H1 (cell line): ENCODE measurements at regions not wholly inside any gene's neighbourhood (a gene's known extent, or its start where the extent isn't known, plus 50 kb on each side); places are given as distances from the start of the nearest gene placed in this dataset.
"Not testable (repeated sequence)": the region's sequence is repeated elsewhere in the genome, so short reads cannot be mapped to it uniquely, and the experiment has no call there.

Experiments
- CTCF ChIA-PET: fragments of 300-600 bp; sonication (Branson Sonifier 250); formaldehyde crosslinking; loops from one replicate; lab custom pipeline; 2021; ENCODE audit not compliant: partially characterized antibody; lab: Charles Lee
- POLR2A ChIA-PET: fragments of 300-600 bp; sonication (Branson Sonifier 250); formaldehyde crosslinking; loops from one replicate; lab custom pipeline; 2021; ENCODE audit warnings: inconsistent platforms; ENCODE audit not compliant: partially characterized antibody; lab: Charles Lee
- DNase-seq, 2 experiments: peaks; one replicate each; pipeline versions ENCODE4 v3.0.0 to v3.0.0-alpha.2; 2010 to 2022; ENCODE audit warnings: low spot score in 2 of 2, low read depth in 1 of 2, mixed read lengths in 1 of 2
- FAIRE-seq: peaks from 2 replicates; lab custom pipeline; 2011; peaks lifted over from hg19 to GRCh38; lab: Jason Lieb, UNC
- H2AFZ ChIP-seq: 2 replicates; pipeline ENCODE4 v1.8.1; 2012; ENCODE audit warnings: low read length, inconsistent platforms
- H2AK5ac ChIP-seq: 2 replicates; pipeline ENCODE4 v1.6.1; 2013; ENCODE audit warnings: low read depth, low read length
- H2BK120ac ChIP-seq: replicated peaks from 2 replicates; pipeline ENCODE3; 2013; ENCODE audit warnings: low read depth, low read length, inconsistent platforms
- H2BK12ac ChIP-seq: 2 replicates; pipeline ENCODE4 v1.6.1; 2013; ENCODE audit warnings: low read depth, low read length
- H2BK15ac ChIP-seq: 2 replicates; pipeline ENCODE4 v1.6.1; 2013; ENCODE audit warnings: low read length
- H2BK20ac ChIP-seq: 2 replicates; pipeline ENCODE4 v1.6.1; 2013; ENCODE audit warnings: low read length
- H2BK5ac ChIP-seq: 2 replicates; pipeline ENCODE4 v1.6.1; 2013; ENCODE audit warnings: low read depth, low read length
- H3K14ac ChIP-seq: 2 replicates; pipeline ENCODE4 v1.6.1; 2013; ENCODE audit warnings: inconsistent platforms; ENCODE audit not compliant: insufficient read length
- H3K18ac ChIP-seq: 2 replicates; pipeline ENCODE4 v1.6.1; 2013; ENCODE audit warnings: low read length; ENCODE audit errors: extremely low read depth
- H3K23ac ChIP-seq: 2 replicates; pipeline ENCODE4 v1.6.1; 2013; ENCODE audit warnings: inconsistent platforms; ENCODE audit not compliant: insufficient read length
- H3K23me2 ChIP-seq: 2 replicates; pipeline ENCODE4 v1.6.1; 2013; ENCODE audit warnings: low read depth, low read length
- H3K27ac ChIP-seq: 2 replicates; pipeline ENCODE4 v1.6.1; 2011; ENCODE audit warnings: low read depth, low read length, inconsistent platforms
- H3K27me3 ChIP-seq, 4 experiments: replicated peaks in 1 of 4; 1 replicate in 1 of 4; 2 replicates in 3 of 4; pipeline versions ENCODE4 v1.6.1 to v1.8.1; 2011 to 2013; ENCODE audit warnings: low read length in 3 of 4, mild to moderate bottlenecking in 3 of 4, inconsistent platforms in 2 of 4, mixed read lengths in 2 of 4, moderate library complexity in 1 of 4; ENCODE audit not compliant: control insufficient read depth in 3 of 4, insufficient read depth in 3 of 4; ENCODE audit errors: extremely low read depth in 1 of 4
- H3K36me3 ChIP-seq, 4 experiments: 2 replicates each; pipeline versions ENCODE4 v1.6.1 to v1.8.1; 2011 to 2013; ENCODE audit warnings: mild to moderate bottlenecking in 4 of 4, low read length in 3 of 4, moderate library complexity in 2 of 4, control low read depth in 1 of 4, inconsistent platforms in 1 of 4; ENCODE audit not compliant: insufficient read depth in 4 of 4, control insufficient read depth in 2 of 4
- H3K4ac ChIP-seq: replicated peaks from 2 replicates; pipeline ENCODE3; 2013; ENCODE audit warnings: low read length, low read depth, mixed read lengths, inconsistent platforms; ENCODE audit not compliant: insufficient read length
- H3K4me1 ChIP-seq, 4 experiments: replicated peaks in 1 of 4; 1 replicate in 1 of 4; 2 replicates in 3 of 4; pipeline versions ENCODE4 v1.6.1 to v1.8.1; 2011 to 2013; ENCODE audit warnings: low read length in 3 of 4, inconsistent platforms in 2 of 4, mixed read lengths in 1 of 4; ENCODE audit not compliant: insufficient read depth in 4 of 4, control insufficient read depth in 3 of 4
- H3K4me2 ChIP-seq, 2 experiments: 2 replicates each; pipeline versions ENCODE4 v1.6.1 to v1.8.1; 2011 to 2013; ENCODE audit warnings: low read depth in 2 of 2, low read length in 2 of 2, control low read depth in 1 of 2, inconsistent platforms in 1 of 2, mild to moderate bottlenecking in 1 of 2; ENCODE audit not compliant: insufficient read depth in 1 of 2
- H3K4me3 ChIP-seq, 4 experiments: fragments of 200-600, 300-600 bp in 1 of 4; sonication (generic), shearing (Covaris generic), sonication (Bioruptor Twin) in 1 of 4; 2 replicates each; pipeline versions ENCODE4 v1.5.1 to v1.8.1; 2011 to 2016; ENCODE audit warnings: low read length in 4 of 4, low read depth in 3 of 4, control low read depth in 2 of 4, inconsistent platforms in 2 of 4, mild to moderate bottlenecking in 2 of 4, mixed read lengths in 1 of 4, moderate library complexity in 1 of 4; ENCODE audit not compliant: insufficient read depth in 2 of 4; ENCODE audit errors: extremely low read depth in 1 of 4
- H3K56ac ChIP-seq: replicated peaks from 2 replicates; pipeline ENCODE3; 2013; ENCODE audit warnings: low read depth, mild to moderate bottlenecking, mixed read lengths, low read length, inconsistent platforms; ENCODE audit not compliant: insufficient read length
- H3K79me1 ChIP-seq: 2 replicates; pipeline ENCODE4 v1.6.1; 2013; ENCODE audit warnings: low read depth, low read length, control low read depth
- H3K79me2 ChIP-seq, 2 experiments: 2 replicates each; pipeline versions ENCODE4 v1.6.1 to v1.8.1; 2012 to 2013; ENCODE audit warnings: low read length in 2 of 2, mild to moderate bottlenecking in 2 of 2, inconsistent platforms in 1 of 2; ENCODE audit not compliant: insufficient read depth in 2 of 2, control insufficient read depth in 1 of 2
- H3K9ac ChIP-seq, 4 experiments: replicated peaks in 1 of 4; 1 replicate in 1 of 4; 2 replicates in 3 of 4; pipeline versions ENCODE4 v1.6.1 to v1.8.1; 2011 to 2013; ENCODE audit warnings: low read depth in 3 of 4, low read length in 3 of 4, control low read depth in 2 of 4, mild to moderate bottlenecking in 2 of 4, moderate library complexity in 2 of 4, inconsistent platforms in 1 of 4; ENCODE audit errors: extremely low read depth in 1 of 4
- H3K9me3 ChIP-seq, 2 experiments: 2 replicates each; pipeline versions ENCODE4 v1.6.1 to v1.8.1; 2012 to 2013; ENCODE audit warnings: mild to moderate bottlenecking in 2 of 2, moderate library complexity in 2 of 2, control low read depth in 1 of 2, inconsistent platforms in 1 of 2, low read depth in 1 of 2, low read length in 1 of 2, mixed read lengths in 1 of 2; ENCODE audit not compliant: insufficient read depth in 2 of 2
- H4K20me1 ChIP-seq, 2 experiments: replicated peaks in 1 of 2; 2 replicates each; pipeline versions ENCODE3 to v1.8.1; 2011 to 2013; ENCODE audit warnings: inconsistent platforms in 2 of 2, low read length in 2 of 2, mild to moderate bottlenecking in 1 of 2; ENCODE audit not compliant: insufficient read depth in 2 of 2, control insufficient read depth in 1 of 2
- H4K5ac ChIP-seq: 2 replicates; pipeline ENCODE4 v1.6.1; 2013; ENCODE audit warnings: low read length, low read depth, mixed read lengths, inconsistent platforms; ENCODE audit not compliant: insufficient read length
- H4K8ac ChIP-seq: 2 replicates; pipeline ENCODE4 v1.8.0; 2013; ENCODE audit warnings: mild to moderate bottlenecking, moderate library complexity, low read length, inconsistent platforms; ENCODE audit not compliant: insufficient read depth; ENCODE audit errors: extremely low read depth
- H4K91ac ChIP-seq: replicated peaks from 2 replicates; pipeline ENCODE3; 2013; ENCODE audit warnings: low read length, mixed read lengths, inconsistent platforms; ENCODE audit not compliant: insufficient read length
- CBX8 ChIP-seq: fragments of 300-800, 300-1000 bp; sonication (generic); IDR thresholded peaks from 2 replicates; pipeline ENCODE4 v1.7.1; 2016; ENCODE audit warnings: low read depth, low read length, borderline replicate concordance
- GTF2F1 ChIP-seq: IDR thresholded peaks from 2 replicates; pipeline ENCODE4 v1.6.1; 2012; ENCODE audit warnings: low read depth, low read length, improper control_type of control experiment, borderline replicate concordance
- WGBS, 2 experiments: shearing (Covaris generic) in 1 of 2; methylation state at CpG; one replicate each; pipeline versions ENCODE4 v1.1.6 to v1.1.7; 2013 to 2015; ENCODE audit warnings: low lambda C conversion rate in 2 of 2, mixed read lengths in 2 of 2, inconsistent platforms in 1 of 2, low coverage in 1 of 2, missing lambda C conversion rate in 1 of 2; ENCODE audit not compliant: insufficient replicate concordance in 2 of 2, insufficient coverage in 1 of 2, insufficient read length in 1 of 2; ENCODE audit errors: extremely low coverage in 1 of 2, missing lambda C conversion rate in 1 of 2; 5-methylcytosine and 5-hydroxymethylcytosine counted together

DNA sequence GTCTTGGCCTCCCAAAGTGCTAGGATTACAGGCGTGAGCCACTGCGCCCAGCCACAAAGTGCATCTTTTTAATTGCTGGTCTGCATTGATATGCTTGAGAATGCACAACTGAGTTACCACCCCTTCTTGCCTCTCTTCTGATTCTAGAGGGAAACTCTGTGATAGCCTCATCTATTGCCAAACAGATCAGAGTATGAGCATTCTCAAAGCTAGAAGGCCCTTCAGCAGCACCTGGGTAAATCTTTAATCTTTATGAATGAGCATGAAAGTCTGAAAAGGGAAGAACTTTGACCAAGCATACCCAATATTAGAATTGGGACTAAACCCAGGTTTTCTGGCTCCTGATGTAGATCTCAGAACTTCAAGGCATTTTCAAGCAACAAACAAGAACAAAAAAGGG lies 298.3 kb upstream of the TNC start (continued):
- no peak for TF ChIP-seq CBX8
- TF ChIP-seq GTF2F1, result no peak

DNA sequence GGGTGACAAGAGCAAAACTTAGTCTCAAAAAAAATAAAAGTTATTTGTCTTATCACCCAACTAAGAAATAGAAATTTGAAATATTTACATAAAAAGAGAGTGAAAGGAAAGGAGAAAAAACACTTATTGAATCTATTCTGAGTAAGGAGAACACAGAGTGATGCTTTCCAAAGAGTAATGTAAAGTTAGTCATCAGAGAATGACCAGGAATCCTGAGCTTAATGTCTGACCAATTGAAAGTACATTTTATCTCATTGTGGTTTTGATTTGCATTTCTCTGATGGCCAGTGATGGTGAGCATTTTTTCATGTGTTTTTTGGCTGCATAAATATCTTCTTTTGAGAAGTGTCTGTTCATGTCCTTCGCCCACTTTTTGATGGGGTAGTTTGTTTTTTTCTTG lies 300.2 kb upstream of the TNC start:
- 0% methylated on average over 1 of the region's 1 CpG; no CpG with 5 or more reads in 1 of the 2 experiments for WGBS, 2 experiments
- not testable (repeated sequence) for FAIRE-seq

More for the DNA sequence above, 300.2 kb upstream of the TNC start:
- H4K20me1 ChIP-seq, H3K27ac ChIP-seq, H2BK120ac ChIP-seq, H3K27me3 ChIP-seq, H3K36me3 ChIP-seq, H2AK5ac ChIP-seq, H3K56ac ChIP-seq, DNase-seq, H2BK5ac ChIP-seq, H3K18ac ChIP-seq, POLR2A ChIA-PET, H2BK12ac ChIP-seq, H3K79me1 ChIP-seq, H3K4me3 ChIP-seq, H4K91ac ChIP-seq, CTCF ChIA-PET, H3K9ac ChIP-seq, H4K5ac ChIP-seq, H3K23ac ChIP-seq, H3K79me2 ChIP-seq, H4K8ac ChIP-seq, H2BK20ac ChIP-seq, H2BK15ac ChIP-seq, H3K14ac ChIP-seq, H3K4me1 ChIP-seq, H3K4me2 ChIP-seq, H3K23me2 ChIP-seq, H3K9me3 ChIP-seq, H3K4ac ChIP-seq, H2AFZ ChIP-seq: not testable (repeated sequence)
